ENCODE measurements at regions not wholly inside any gene's neighbourhood (a gene's known extent, or its start where the extent isn't known, plus 50 kb on each side); places are given as distances from the start of the nearest gene placed in this dataset.

DNA sequence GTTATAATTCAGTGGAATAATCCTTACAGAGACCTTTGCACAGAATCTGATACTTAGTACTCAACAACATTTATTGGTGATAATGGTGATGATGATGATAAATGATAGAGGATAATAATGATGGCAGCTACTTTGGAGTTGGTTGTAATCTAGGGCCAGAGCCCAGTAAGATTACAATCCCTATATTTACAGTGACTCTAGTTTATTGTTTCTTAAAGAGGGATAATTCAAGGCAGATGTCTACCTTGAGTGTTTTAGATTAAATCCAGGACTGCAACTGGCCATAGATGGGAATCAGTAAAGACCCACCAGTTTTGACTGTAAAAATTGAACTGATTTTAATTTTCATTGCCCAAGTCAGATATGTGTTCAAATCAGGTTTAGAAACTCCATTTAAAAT, 813.9 kb upstream of the CNTNAP5 start:
- TF ChIP-seq, protein P1, sequence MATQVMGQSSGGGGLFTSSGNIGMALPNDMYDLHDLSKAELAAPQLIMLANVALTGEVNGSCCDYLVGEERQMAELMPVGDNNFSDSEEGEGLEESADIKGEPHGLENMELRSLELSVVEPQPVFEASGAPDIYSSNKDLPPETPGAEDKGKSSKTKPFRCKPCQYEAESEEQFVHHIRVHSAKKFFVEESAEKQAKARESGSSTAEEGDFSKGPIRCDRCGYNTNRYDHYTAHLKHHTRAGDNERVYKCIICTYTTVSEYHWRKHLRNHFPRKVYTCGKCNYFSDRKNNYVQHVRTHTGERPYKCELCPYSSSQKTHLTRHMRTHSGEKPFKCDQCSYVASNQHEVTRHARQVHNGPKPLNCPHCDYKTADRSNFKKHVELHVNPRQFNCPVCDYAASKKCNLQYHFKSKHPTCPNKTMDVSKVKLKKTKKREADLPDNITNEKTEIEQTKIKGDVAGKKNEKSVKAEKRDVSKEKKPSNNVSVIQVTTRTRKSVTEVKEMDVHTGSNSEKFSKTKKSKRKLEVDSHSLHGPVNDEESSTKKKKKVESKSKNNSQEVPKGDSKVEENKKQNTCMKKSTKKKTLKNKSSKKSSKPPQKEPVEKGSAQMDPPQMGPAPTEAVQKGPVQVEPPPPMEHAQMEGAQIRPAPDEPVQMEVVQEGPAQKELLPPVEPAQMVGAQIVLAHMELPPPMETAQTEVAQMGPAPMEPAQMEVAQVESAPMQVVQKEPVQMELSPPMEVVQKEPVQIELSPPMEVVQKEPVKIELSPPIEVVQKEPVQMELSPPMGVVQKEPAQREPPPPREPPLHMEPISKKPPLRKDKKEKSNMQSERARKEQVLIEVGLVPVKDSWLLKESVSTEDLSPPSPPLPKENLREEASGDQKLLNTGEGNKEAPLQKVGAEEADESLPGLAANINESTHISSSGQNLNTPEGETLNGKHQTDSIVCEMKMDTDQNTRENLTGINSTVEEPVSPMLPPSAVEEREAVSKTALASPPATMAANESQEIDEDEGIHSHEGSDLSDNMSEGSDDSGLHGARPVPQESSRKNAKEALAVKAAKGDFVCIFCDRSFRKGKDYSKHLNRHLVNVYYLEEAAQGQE (IDR thresholded peaks at IDR 0.05; ENCODE audit: insufficient read depth in 1 of 2, low read depth in 2 of 2, low read length in 2 of 2): no peak
- TF ChIP-seq POLR2AphosphoS5 (IDR thresholded peaks at IDR 0.05; ENCODE audit: low read depth, low read length): no peak
- TF ChIP-seq TAF1 (IDR thresholded peaks at IDR 0.05; ENCODE audit: borderline replicate concordance, insufficient read depth, low read length): no peak
- TF ChIP-seq SIN3A (IDR thresholded peaks at IDR 0.05; ENCODE audit: borderline replicate concordance, insufficient read depth, low read length): no peak
- TF ChIP-seq FOXP2 (optimal IDR thresholded peaks at IDR 0.05; ENCODE audit: borderline replicate concordance, extremely low read depth, extremely low read length, insufficient read depth): no peak

Data from PFSK-1 (cell line).